Upper lobe of left lung (tissue), 6 donors: ENCODE measurements at regions not wholly inside any gene's neighbourhood (a gene's known extent, or its start where the extent isn't known, plus 50 kb on each side); places are given as distances from the start of the nearest gene placed in this dataset.

Experiments
- ATAC-seq, 2 donors: fragments of 200-7000 bp; cut with Tn5 transposase; one replicate each; pipeline ENCODE4 v1.9.1; 2022; ENCODE audit warnings: mild to moderate bottlenecking in 2 of 2, moderate library complexity in 2 of 2; ENCODE audit not compliant: low FRiP score in 2 of 2
- DNase-seq, 2 donors: peaks; one replicate each; pipeline ENCODE4 v3.0.0-alpha.2; 2019 to 2020
- H3K27ac ChIP-seq, 4 donors: fragments of 200-600 bp; sonication (generic); one replicate each; pipeline ENCODE4 v1.5.1; 2016 to 2019
- H3K27me3 ChIP-seq, 4 donors: fragments of 200-600 bp; sonication (generic); one replicate each; pipeline ENCODE4 v1.5.1; 2017 to 2019
- H3K36me3 ChIP-seq, 4 donors: fragments of 200-600 bp; sonication (generic); one replicate each; pipeline ENCODE4 v1.5.1; 2016 to 2019
- H3K4me1 ChIP-seq, 4 donors: fragments of 200-600 bp; sonication (generic); one replicate each; pipeline ENCODE4 v1.5.1; 2018 to 2019
- H3K4me3 ChIP-seq, 4 donors: fragments of 200-600 bp; sonication (generic); one replicate each; pipeline ENCODE4 v1.5.1; 2017 to 2019; ENCODE audit warnings: mild to moderate bottlenecking in 2 of 4, moderate library complexity in 1 of 4
- H3K9me3 ChIP-seq, 4 donors: fragments of 200-600 bp; sonication (generic); one replicate each; pipeline ENCODE4 v1.5.1; 2018 to 2019
- CTCF ChIP-seq, 6 experiments: fragments of 450-650 bp in 4 of 6; fragments of 200-600 bp in 2 of 6; sonication (generic) in 2 of 6; IDR thresholded peaks; one replicate each; pipeline ENCODE4 v1.5.1; 2016 to 2019; ENCODE audit warnings: antibody characterized with exemption in 6 of 6
- EP300 ChIP-seq, 4 donors: sonication (generic); formaldehyde crosslinking; IDR thresholded peaks; one replicate each; pipeline ENCODE4 v1.5.1; 2017; ENCODE audit warnings: antibody characterized with exemption in 4 of 4, control low read depth in 2 of 4
- POLR2A ChIP-seq, 4 donors: fragments of 450-650 bp; IDR thresholded peaks; one replicate each; pipeline ENCODE4 v1.5.1; 2016 to 2017; ENCODE audit warnings: antibody characterized with exemption in 4 of 4, mild to moderate bottlenecking in 2 of 4
- POLR2AphosphoS5 ChIP-seq, 2 donors: sonication (generic); formaldehyde crosslinking; IDR thresholded peaks; one replicate each; pipeline ENCODE4 v1.5.1; 2017; ENCODE audit warnings: antibody characterized with exemption in 2 of 2
- WGBS, 2 donors: methylation state at CpG; one replicate each; pipeline ENCODE4 v1.1.5; 2017 to 2018; 5-methylcytosine and 5-hydroxymethylcytosine counted together
- donor health status: DM: no; HTN: no; CAD: no; lungs with moderate emphysema.
- donor health status: DM: no; HTN: yes; CAD: no; lungs with severe emphysema.

- WGBS, 2 donors = 44% methylated on average over 1 of the region's 1 CpG
- Histone ChIP-seq H3K4me1 (no peaks in the 10 kb centered on the region), H3K36me3 (no peaks in the 10 kb centered on the region), H3K4me3 (no peak overlapping the region), H3K9me3 (no peaks in the 10 kb centered on the region), H3K27me3 (no peaks in the 10 kb centered on the region), H3K27ac (no peak overlapping the region)
- ATAC-seq = no peak
- TF ChIP-seq EP300 (IDR thresholded peaks at IDR 0.05) = no peak
- TF ChIP-seq POLR2A (IDR thresholded peaks at IDR 0.05) = no peak
- no peak for TF ChIP-seq POLR2AphosphoS5 (IDR thresholded peaks at IDR 0.05)
- no peak for TF ChIP-seq CTCF (IDR thresholded peaks at IDR 0.05)
- no peak for DNase-seq
Measured at GRCh38 chr16:62240722-62241121, 204.5 kb upstream of the CDH8 start.

- TF ChIP-seq CTCF (IDR thresholded peaks at IDR 0.05) (peak in 3 of 6 experiments; percentile 18 to 35 (median 31)), EP300 (IDR thresholded peaks at IDR 0.05) (no peak), POLR2A (IDR thresholded peaks at IDR 0.05) (no peak), POLR2AphosphoS5 (IDR thresholded peaks at IDR 0.05) (no peak)
- DNase-seq (peak in 1 of 2 donors; percentile 74), ATAC-seq (peak; percentile 65 to 73)
- Histone ChIP-seq H3K27ac (no peak overlapping the region), H3K36me3 (no peaks in the 10 kb centered on the region), H3K9me3 (no peaks in the 10 kb centered on the region), H3K4me3 (no peak overlapping the region), H3K4me1 (no peaks in the 10 kb centered on the region), H3K27me3 (no peaks in the 10 kb centered on the region)
- WGBS, 2 donors = 32 to 72% methylated on average over 7 of the region's 7 CpGs
Measured at GRCh38 chr16:62225675-62226074, 189.4 kb upstream of the CDH8 start.

GRCh38 chr16:62224646-62225209, 188.5 kb upstream of the CDH8 start:
- ATAC-seq = no peak
- Histone ChIP-seq H3K27ac (no peak overlapping the region), H3K4me1 (no peaks in the 10 kb centered on the region), H3K27me3 (no peaks in the 10 kb centered on the region), H3K9me3 (no peaks in the 10 kb centered on the region), H3K36me3 (no peaks in the 10 kb centered on the region), H3K4me3 (no peak overlapping the region)
- 53 to 61% methylated on average over 9 of the region's 9 CpGs for WGBS, 2 donors
- TF ChIP-seq POLR2A (IDR thresholded peaks at IDR 0.05) (no peak), POLR2AphosphoS5 (IDR thresholded peaks at IDR 0.05) (no peak), CTCF (IDR thresholded peaks at IDR 0.05) (no peak), EP300 (IDR thresholded peaks at IDR 0.05) (no peak)
- no peak for DNase-seq

GRCh38 chr16:62216837-62217236, 180.6 kb upstream of the CDH8 start:
- Histone ChIP-seq H3K4me3 (no peak overlapping the region), H3K36me3 (no peaks in the 10 kb centered on the region), H3K27ac (no peak overlapping the region), H3K4me1 (no peaks in the 10 kb centered on the region), H3K27me3 (no peaks in the 10 kb centered on the region), H3K9me3 (no peaks in the 10 kb centered on the region)
- DNase-seq (no peak), ATAC-seq (no peak)
- WGBS, 2 donors = 72 to 84% methylated on average over 3 of the region's 3 CpGs
- TF ChIP-seq EP300 (IDR thresholded peaks at IDR 0.05) = no peak
- TF ChIP-seq POLR2A (IDR thresholded peaks at IDR 0.05) = no peak
- no peak for TF ChIP-seq POLR2AphosphoS5 (IDR thresholded peaks at IDR 0.05)
- no peak for TF ChIP-seq CTCF (IDR thresholded peaks at IDR 0.05)

DNA sequence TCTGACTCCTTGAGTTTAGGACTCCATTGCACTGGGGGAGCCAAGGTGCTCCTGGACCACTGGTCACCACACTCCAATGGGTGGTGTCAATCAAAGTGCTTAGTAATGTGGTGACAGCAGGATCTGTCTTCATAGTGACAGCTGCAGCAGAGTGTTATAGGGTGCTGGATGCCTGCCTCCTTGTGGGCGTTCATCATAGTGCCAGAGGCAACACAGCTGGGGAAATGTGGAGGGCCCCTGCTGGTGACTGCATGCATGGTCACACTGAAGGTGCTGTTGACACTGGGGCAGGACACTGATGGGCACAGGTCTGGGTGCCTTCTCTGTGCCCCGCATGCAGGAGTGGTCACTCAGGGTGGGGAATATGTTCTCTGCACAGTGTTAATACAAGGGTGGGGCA, 177.5 kb upstream of the CDH8 start:
- H3K36me3 ChIP-seq = no peaks in the 10 kb centered on the region
- H3K27me3 ChIP-seq = no peaks in the 10 kb centered on the region
- H3K9me3 ChIP-seq = no peaks in the 10 kb centered on the region
- TF ChIP-seq POLR2A (IDR thresholded peaks at IDR 0.05) = no peak
- DNase-seq (no peak), ATAC-seq (peak in 1 of 2 donors; percentile 43)
- H3K27ac ChIP-seq = no peak overlapping the region
- no peak overlapping the region for H3K4me3 ChIP-seq
- no peaks in the 10 kb centered on the region for H3K4me1 ChIP-seq
- 70 to 86% methylated on average over 1 to 2 of the region's 2 CpGs for WGBS, 2 donors
